ENCODE measurements at regions not wholly inside any gene's neighbourhood (a gene's known extent, or its start where the extent isn't known, plus 50 kb on each side); places are given as distances from the start of the nearest gene placed in this dataset.

DNA sequence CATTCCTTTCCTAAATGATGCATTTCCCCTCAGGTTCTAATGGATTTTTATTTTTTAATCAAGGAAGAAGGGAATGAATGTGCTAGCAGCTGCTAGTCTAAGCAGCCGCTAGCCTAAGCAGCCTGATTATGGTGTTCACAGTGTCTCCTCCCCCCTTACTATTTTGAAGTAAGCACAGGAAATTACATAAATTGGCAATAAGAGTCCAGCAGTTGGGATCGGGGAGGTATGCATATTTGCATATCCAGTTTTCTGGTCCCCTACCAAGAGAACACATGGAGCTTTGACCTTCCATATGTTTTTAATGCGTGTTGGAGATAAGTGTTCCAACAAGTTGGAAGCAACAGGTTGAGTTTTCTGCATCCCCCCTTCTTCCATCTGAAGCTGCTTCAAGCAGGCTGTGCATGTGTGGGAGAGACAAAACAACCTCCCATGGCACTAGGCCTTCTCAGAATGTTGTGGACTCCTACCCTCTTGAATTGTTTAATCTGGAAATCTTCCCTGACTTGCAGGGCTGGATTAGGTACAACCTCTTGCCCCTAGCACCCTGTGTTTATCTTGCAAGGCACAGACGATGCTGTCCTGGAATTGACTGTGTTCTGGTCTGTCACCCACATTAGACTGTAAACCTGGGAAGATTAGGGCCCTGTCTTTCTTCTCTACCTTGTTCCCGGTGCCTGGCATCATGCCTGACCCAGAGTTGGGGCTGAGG is 124.8 kb upstream of the LRIG1 start:
- Mint-ChIP-seq H3K27ac (no peak overlapping the region), H3K27me3 (no peaks in the 10 kb centered on the region), H3K36me3 (no peaks in the 10 kb centered on the region), H3K9me3 (no peaks in the 10 kb centered on the region), H3K4me3 (no peak overlapping the region), H3K4me1 (ENCODE audit: unreplicated experiment) (peaks cover 29% of the 10 kb centered on the region)
- DNase-seq (ENCODE audit: extremely low spot score, unreplicated experiment): no peak
- TF ChIP-seq CTCF (conservative IDR thresholded peaks at IDR 0.05): no peak

- no peak for DNase-seq (ENCODE audit: extremely low spot score, unreplicated experiment)
- no peak for TF ChIP-seq CTCF (conservative IDR thresholded peaks at IDR 0.05)
- peaks cover 17% of the 10 kb centered on the region for H3K27me3 Mint-ChIP-seq
- peak overlapping the region; percentile 29 for H3K27ac Mint-ChIP-seq
- peaks cover 4% of the 10 kb centered on the region for H3K9me3 Mint-ChIP-seq
- peaks cover 36% of the 10 kb centered on the region for H3K4me1 Mint-ChIP-seq (ENCODE audit: unreplicated experiment)
- no peak overlapping the region for H3K4me3 Mint-ChIP-seq
- H3K36me3 Mint-ChIP-seq: no peaks in the 10 kb centered on the region
These were observed 128.5 kb upstream of the LRIG1 start for GRCh38 chr3:66629150-66629981.

DNA sequence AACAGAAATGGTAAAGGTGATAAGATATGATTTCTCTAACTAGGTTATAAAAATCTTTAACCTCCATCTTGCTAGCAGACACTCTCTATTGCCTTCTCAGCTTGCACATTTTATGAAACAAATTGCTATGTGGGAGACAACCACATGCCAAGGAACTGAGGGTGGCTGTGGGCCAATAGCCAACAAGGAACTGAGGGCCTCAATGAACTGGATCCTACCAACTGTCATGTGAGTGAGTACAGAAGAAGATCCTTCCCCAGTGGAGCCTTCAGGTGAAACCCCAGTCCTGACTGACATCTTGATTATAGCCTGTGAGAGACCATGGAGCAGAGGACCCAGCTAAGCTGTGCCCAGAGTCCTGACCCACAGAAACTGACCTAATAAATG is 129.2 kb upstream of the LRIG1 start:
- TF ChIP-seq CTCF (conservative IDR thresholded peaks at IDR 0.05): no peak
- peaks cover 4% of the 10 kb centered on the region for H3K9me3 Mint-ChIP-seq
- H3K4me1 Mint-ChIP-seq (ENCODE audit: unreplicated experiment): peaks cover 36% of the 10 kb centered on the region
- DNase-seq (ENCODE audit: extremely low spot score, unreplicated experiment): no peak
- no peaks in the 10 kb centered on the region for H3K36me3 Mint-ChIP-seq
- H3K27me3 Mint-ChIP-seq: peaks cover 17% of the 10 kb centered on the region
- no peak overlapping the region for H3K4me3 Mint-ChIP-seq
- no peak overlapping the region for H3K27ac Mint-ChIP-seq

DNA sequence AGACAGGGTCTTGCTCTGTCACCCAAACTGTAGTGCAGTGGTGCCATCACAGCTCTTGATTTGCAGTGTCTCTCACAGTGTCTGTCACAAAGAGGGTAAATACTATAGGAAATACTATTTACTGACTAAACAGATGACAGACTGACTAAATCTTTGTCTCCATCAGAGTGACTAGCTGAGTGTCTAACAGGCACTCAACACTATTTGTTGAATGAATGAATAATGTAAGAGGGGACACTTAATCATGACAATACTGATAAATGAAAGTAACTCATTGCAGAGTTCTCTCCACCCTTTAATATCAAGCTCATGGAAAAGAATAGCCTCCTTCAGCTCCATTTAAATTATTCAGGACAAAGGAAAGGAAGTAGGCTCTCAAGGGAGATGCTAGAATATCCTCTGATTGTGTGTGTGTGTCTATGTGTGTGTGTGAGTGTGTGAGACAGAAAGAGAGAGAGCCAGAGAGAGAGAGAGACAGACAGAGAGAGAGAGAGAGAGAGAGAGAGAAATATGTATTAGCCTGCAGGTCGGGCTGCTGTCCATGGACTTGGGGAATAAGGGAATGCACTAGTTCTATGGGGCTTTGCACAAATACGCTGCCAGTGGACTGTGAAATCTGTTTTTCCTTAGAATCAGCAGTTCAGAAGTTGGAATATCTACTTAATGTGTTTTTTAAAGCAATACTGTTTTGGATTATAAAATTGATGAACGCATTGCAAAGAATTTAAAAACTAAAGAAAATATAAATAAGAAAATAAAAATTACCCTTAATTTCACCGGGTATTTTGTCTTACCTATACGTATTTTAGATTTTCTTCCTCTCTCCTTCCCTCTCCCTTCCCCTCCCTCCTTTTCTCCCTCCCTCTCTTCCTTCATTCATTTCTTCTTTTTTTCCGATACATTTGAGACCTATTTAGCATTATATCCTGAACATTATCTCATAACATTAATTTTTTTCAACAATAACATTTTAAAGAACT is 132.9 kb upstream of the LRIG1 start:
- H3K27ac Mint-ChIP-seq: no peak overlapping the region
- TF ChIP-seq CTCF (conservative IDR thresholded peaks at IDR 0.05): no peak
- H3K9me3 Mint-ChIP-seq: peaks cover 4% of the 10 kb centered on the region
- peaks cover 28% of the 10 kb centered on the region for H3K4me1 Mint-ChIP-seq (ENCODE audit: unreplicated experiment)
- H3K27me3 Mint-ChIP-seq: peaks cover 19% of the 10 kb centered on the region
- no peaks in the 10 kb centered on the region for H3K36me3 Mint-ChIP-seq
- no peak for DNase-seq (ENCODE audit: extremely low spot score, unreplicated experiment)
- H3K4me3 Mint-ChIP-seq: no peak overlapping the region

DNA sequence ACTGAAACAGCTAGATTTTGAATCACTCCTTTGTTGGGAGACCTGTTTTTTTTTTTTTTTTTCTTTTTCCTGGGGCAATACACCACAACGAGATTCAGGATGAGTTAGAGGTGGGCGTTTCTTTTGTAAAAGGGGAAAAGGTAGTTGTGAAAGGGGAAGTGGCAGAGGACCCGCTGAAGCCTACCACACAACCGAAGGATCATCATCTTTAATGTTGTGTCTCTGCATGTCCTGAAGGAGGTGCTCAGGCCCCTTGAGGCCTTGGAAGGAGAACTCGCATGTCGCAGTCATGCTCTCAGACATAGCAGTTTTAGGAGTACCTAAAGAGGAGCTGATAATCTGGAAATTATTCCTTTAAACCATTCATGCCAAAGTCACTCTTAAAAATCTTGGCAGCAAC is 137.9 kb upstream of the LRIG1 start:
- H3K4me1 Mint-ChIP-seq (ENCODE audit: unreplicated experiment): peaks cover 30% of the 10 kb centered on the region
- no peak for DNase-seq (ENCODE audit: extremely low spot score, unreplicated experiment)
- H3K4me3 Mint-ChIP-seq: no peak overlapping the region
- peak; percentile 53 for TF ChIP-seq CTCF (conservative IDR thresholded peaks at IDR 0.05)
- no peak overlapping the region for H3K27ac Mint-ChIP-seq
- peaks cover 6% of the 10 kb centered on the region for H3K27me3 Mint-ChIP-seq
- H3K9me3 Mint-ChIP-seq: peaks cover 6% of the 10 kb centered on the region
- no peaks in the 10 kb centered on the region for H3K36me3 Mint-ChIP-seq

Data from type B pancreatic cell (in vitro differentiated cells).